GM12878 (cell line): ENCODE measurements at regions not wholly inside any gene's neighbourhood (a gene's known extent, or its start where the extent isn't known, plus 50 kb on each side); places are given as distances from the start of the nearest gene placed in this dataset.

Experiments
- ATAC-seq: fragments of 200-7000 bp; cut with Tn5 transposase; 3 replicates; pipeline ENCODE4 v1.9.1; 2020; ENCODE audit warnings: mild to moderate bottlenecking, moderate library complexity
- BruUV-seq: library from RNA; stranded (reverse); fragments of 400-500 nt; replicated peaks from 2 replicates; lab custom pipeline; 2021; lab: Mats Ljungman, UMichigan
- CTCF ChIA-PET: fragments of 300-600 bp; sonication (Branson Sonifier 250); formaldehyde crosslinking; extraction: SDS; loops from one replicate; lab custom pipeline; 2021; ENCODE audit warnings: inconsistent platforms; lab: Yijun Ruan, JAX
- POLR2A ChIA-PET: fragments of 350-600 bp; formaldehyde crosslinking; extraction: SDS; loops from one replicate; lab custom pipeline; 2021; ENCODE audit warnings: inconsistent platforms; lab: Charles Lee
- RAD21 ChIA-PET: fragments of 300-600 bp; sonication (Branson Sonifier 250); formaldehyde crosslinking; loops from one replicate; lab custom pipeline; 2023; ENCODE audit warnings: antibody characterized with exemption; ENCODE audit not compliant: unreplicated experiment; lab: Charles Lee
- SMC1A ChIA-PET: fragments of 300-600 bp; sonication (Branson Sonifier 250); formaldehyde crosslinking; loops from one replicate; lab custom pipeline; 2023; ENCODE audit not compliant: unreplicated experiment, uncharacterized antibody; lab: Charles Lee
- DNase-seq: peaks from one replicate; pipeline ENCODE4 v3.0.0-alpha.2; 2011; ENCODE audit warnings: low read depth, low spot score
- FAIRE-seq: peaks from 3 replicates; lab custom pipeline; 2011; peaks lifted over from hg19 to GRCh38; lab: Jason Lieb, UNC
- H2AFZ ChIP-seq: 2 replicates; pipeline ENCODE4 v1.6.0; 2011; ENCODE audit warnings: low read depth, low read length, control low read depth; ENCODE audit not compliant: control insufficient read depth
- H3K27ac ChIP-seq: 2 replicates; pipeline ENCODE4 v1.5.1; 2011; ENCODE audit warnings: control low read depth; ENCODE audit not compliant: control insufficient read depth, insufficient read depth
- H3K27me3 ChIP-seq, 2 experiments: replicated peaks in 1 of 2; 2 replicates each; pipeline versions ENCODE4 v1.6.0 to v1.6.1; 2011; ENCODE audit warnings: low read length in 1 of 2; ENCODE audit not compliant: control insufficient read depth in 2 of 2, insufficient read depth in 2 of 2
- H3K36me3 ChIP-seq, 2 experiments: 2 replicates each; pipeline ENCODE4 v1.5.1; 2011; ENCODE audit warnings: low read length in 1 of 2; ENCODE audit not compliant: control insufficient read depth in 2 of 2, insufficient read depth in 2 of 2
- H3K4me1 ChIP-seq: 2 replicates; pipeline ENCODE4 v1.6.1; 2011; ENCODE audit warnings: mild to moderate bottlenecking, low read length, moderate library complexity, mixed read lengths; ENCODE audit not compliant: control insufficient read depth, insufficient read depth
- H3K4me2 ChIP-seq: 2 replicates; pipeline ENCODE4 v1.6.0; 2011; ENCODE audit warnings: control low read depth; ENCODE audit not compliant: control insufficient read depth, insufficient read depth
- H3K4me3 ChIP-seq: fragments of 200-600 bp; sonication (generic); 2 replicates; pipeline ENCODE4 v1.5.1; 2016
- H3K79me2 ChIP-seq: 2 replicates; pipeline ENCODE4 v1.6.0; 2011; ENCODE audit warnings: low read length; ENCODE audit not compliant: control insufficient read depth, insufficient read depth
- H3K9ac ChIP-seq: 2 replicates; pipeline ENCODE4 v1.8.0; 2011; ENCODE audit warnings: low read length, control low read depth, mixed read lengths; ENCODE audit not compliant: control insufficient read depth, insufficient read depth
- H3K9me3 ChIP-seq: replicated peaks from 3 replicates; pipeline ENCODE4 v1.5.1; 2011; ENCODE audit warnings: mild to moderate bottlenecking, low read length; ENCODE audit not compliant: control insufficient read depth, insufficient read depth
- H4K20me1 ChIP-seq: 2 replicates; pipeline ENCODE4 v1.6.0; 2011; ENCODE audit not compliant: control insufficient read depth, insufficient read depth
- ATF2 ChIP-seq: IDR thresholded peaks from 2 replicates; pipeline ENCODE4 v1.6.1; 2012; ENCODE audit warnings: low read length, inconsistent platforms
- BHLHE40 ChIP-seq, 2 experiments: fragments of 450-650 bp in 1 of 2; IDR thresholded peaks; 2 replicates each; pipeline ENCODE4 v1.6.1; 2011 to 2017; ENCODE audit warnings: low read depth in 2 of 2, borderline replicate concordance in 1 of 2, improper control_type of control experiment in 1 of 2, low read length in 1 of 2, mild to moderate bottlenecking in 1 of 2
- CEBPB ChIP-seq, 2 experiments: fragments of 150-350 bp in 1 of 2; IDR thresholded peaks; 2 replicates each; pipeline ENCODE4 v1.6.1; 2012 to 2014; ENCODE audit warnings: low read depth in 2 of 2, low read length in 2 of 2, borderline replicate concordance in 1 of 2, inconsistent platforms in 1 of 2
- CHD1 ChIP-seq: IDR thresholded peaks from 2 replicates; pipeline ENCODE4 v1.6.1; 2012; ENCODE audit warnings: low read depth, low read length, improper control_type of control experiment
- CREB1 ChIP-seq: IDR thresholded peaks from 2 replicates; pipeline ENCODE4 v1.6.1; 2012; ENCODE audit warnings: low read depth, mild to moderate bottlenecking, inconsistent platforms
- EGR1 ChIP-seq, 2 experiments: IDR thresholded peaks; 1 replicate in 1 of 2; 2 replicates in 1 of 2; pipeline ENCODE4 v1.6.1; 2011 to 2012; ENCODE audit warnings: low read depth in 2 of 2, low read length in 2 of 2, borderline replicate concordance in 1 of 2, mild to moderate bottlenecking in 1 of 2, moderate library complexity in 1 of 2
- MTA2 ChIP-seq: fragments of 450-650 bp; IDR thresholded peaks from 2 replicates; pipeline ENCODE4 v1.6.1; 2016; ENCODE audit warnings: low read depth, mild to moderate bottlenecking, moderate library complexity
- NR2F1 ChIP-seq: fragments of 450-650 bp; conservative IDR thresholded peaks from 2 replicates; pipeline ENCODE4 v1.6.1; 2017; ENCODE audit warnings: mild to moderate bottlenecking
- PBX3 ChIP-seq: IDR thresholded peaks from 2 replicates; pipeline ENCODE4 v1.6.1; 2011; ENCODE audit warnings: mild to moderate bottlenecking, low read depth, low read length, moderate library complexity; ENCODE audit not compliant: insufficient replicate concordance
- RAD51 ChIP-seq: fragments of 450-650 bp; IDR thresholded peaks from 2 replicates; pipeline ENCODE4 v1.6.1; 2016; ENCODE audit warnings: moderate library complexity, mild to moderate bottlenecking, inconsistent platforms
- RELB ChIP-seq: fragments of 450-650 bp; IDR thresholded peaks from 2 replicates; pipeline ENCODE4 v1.6.1; 2017; ENCODE audit warnings: low read depth, mild to moderate bottlenecking, moderate library complexity
- SPI1 ChIP-seq: IDR thresholded peaks from 2 replicates; pipeline ENCODE4 v1.6.1; 2011; ENCODE audit warnings: low read depth, mild to moderate bottlenecking, low read length, moderate library complexity, borderline replicate concordance; ENCODE audit not compliant: insufficient read depth
- SUZ12 ChIP-seq: fragments of 200-600 bp; sonication (generic); IDR thresholded peaks from one replicate; pipeline ENCODE4 v1.6.1; 2018; ENCODE audit warnings: antibody characterized with exemption, mild to moderate bottlenecking; ENCODE audit not compliant: unreplicated experiment
- TCF12 ChIP-seq: IDR thresholded peaks from 2 replicates; pipeline ENCODE4 v1.6.1; 2011; ENCODE audit warnings: low read depth, mild to moderate bottlenecking, low read length
- WGBS: methylation state at CpG from one replicate; pipeline ENCODE4 v1.1.6; 2016; ENCODE audit warnings: low lambda C conversion rate; ENCODE audit not compliant: insufficient replicate concordance, insufficient coverage; ENCODE audit errors: missing lambda C conversion rate; 5-methylcytosine and 5-hydroxymethylcytosine counted together
- in situ Hi-C: fragments of 300-500 bp; cut with MboI; formaldehyde crosslinking; loops from 9 replicates; pipeline ENCODE4 v1.14.3; 2018; ENCODE audit warnings: mixed read lengths
- intact Hi-C: fragments of 100-400 bp; cut with micrococcal nuclease; formaldehyde crosslinking; loops from one replicate; pipeline ENCODE4 v1.14.2; 2022; ENCODE audit not compliant: unreplicated experiment

- Histone ChIP-seq H3K79me2 (no peaks in the 10 kb centered on the region), H2AFZ (no peak overlapping the region), H3K36me3 (no peaks in the 10 kb centered on the region), H3K9ac (no peak overlapping the region), H3K27ac (no peak overlapping the region), H3K4me1 (no peaks in the 10 kb centered on the region), H3K27me3 (no peaks in the 10 kb centered on the region), H3K9me3 (no peaks in the 10 kb centered on the region), H3K4me3 (no peak overlapping the region), H4K20me1 (no peaks in the 10 kb centered on the region), H3K4me2 (no peak overlapping the region)
- TF ChIP-seq PBX3 (no peak), MTA2 (peak; percentile 59; the same call in 1 of the 2 replicates), TCF12 (no peak), SPI1 (peak; percentile 63; the same call in 1 of the 2 replicates)
- RAD21 ChIA-PET, result no interaction called here
- intact Hi-C loops (no loop called here), in situ Hi-C loops (no loop called here)
- CTCF ChIA-PET, result no interaction called here
- FAIRE-seq (no peak), DNase-seq (no peak), ATAC-seq (no peak)
- WGBS, result 13% methylated on average over 5 of the region's 5 CpGs
- SMC1A ChIA-PET, result no interaction called here
- BruUV-seq, result no TSS peak
- POLR2A ChIA-PET, result no interaction called here
Measured at GRCh38 chr14:48251290-48251689, 575.9 kb upstream of the MDGA2 start.

GRCh38 chr14:48250575-48250974 lies 575.2 kb upstream of the MDGA2 start:
- no peak for DNase-seq
- no peak for FAIRE-seq
- H3K79me2 ChIP-seq, result no peaks in the 10 kb centered on the region
- in situ Hi-C loops (no loop called here), intact Hi-C loops (no loop called here)
- no peaks in the 10 kb centered on the region for H3K9me3 ChIP-seq
- BruUV-seq, result no TSS peak
- H3K4me1 ChIP-seq, result no peaks in the 10 kb centered on the region
- ChIA-PET RAD21 (no interaction called here), SMC1A (no interaction called here), CTCF (no interaction called here), POLR2A (no interaction called here)
- H2AFZ ChIP-seq, result no peak overlapping the region
- WGBS, result 50% methylated on average over 5 of the region's 5 CpGs
- no peak for ATAC-seq
- H3K9ac ChIP-seq, result no peak overlapping the region
- no peak overlapping the region for H3K27ac ChIP-seq
- H3K4me3 ChIP-seq, result no peak overlapping the region
- H4K20me1 ChIP-seq, result no peaks in the 10 kb centered on the region
- H3K4me2 ChIP-seq, result no peak overlapping the region
- H3K27me3 ChIP-seq, result no peaks in the 10 kb centered on the region
- H3K36me3 ChIP-seq, result no peaks in the 10 kb centered on the region
- no peak for TF ChIP-seq CREB1
- no peak for TF ChIP-seq SUZ12
- no peak for TF ChIP-seq RELB
- TF ChIP-seq EGR1 (IDR thresholded peaks at IDR 0.05; ENCODE audit: borderline replicate concordance in 1 of 2, low read depth in 2 of 2, low read length in 2 of 2), result no peak
- no peak for TF ChIP-seq BHLHE40 (IDR thresholded peaks at IDR 0.05; ENCODE audit: borderline replicate concordance in 1 of 2, low read depth in 2 of 2, low read length in 1 of 2)
- TF ChIP-seq CEBPB (IDR thresholded peaks at IDR 0.05; ENCODE audit: borderline replicate concordance in 1 of 2, low read depth in 2 of 2, low read length in 2 of 2), result no peak
- no peak for TF ChIP-seq ATF2
- TF ChIP-seq RAD51, result no peak
- no peak for TF ChIP-seq NR2F1
- TF ChIP-seq CHD1, result no peak
